ENCODE measurements at regions not wholly inside any gene's neighbourhood (a gene's known extent, or its start where the extent isn't known, plus 50 kb on each side); places are given as distances from the start of the nearest gene placed in this dataset.
"Not testable (repeated sequence)": the region's sequence is repeated elsewhere in the genome, so short reads cannot be mapped to it uniquely, and the experiment has no call there.

DNA sequence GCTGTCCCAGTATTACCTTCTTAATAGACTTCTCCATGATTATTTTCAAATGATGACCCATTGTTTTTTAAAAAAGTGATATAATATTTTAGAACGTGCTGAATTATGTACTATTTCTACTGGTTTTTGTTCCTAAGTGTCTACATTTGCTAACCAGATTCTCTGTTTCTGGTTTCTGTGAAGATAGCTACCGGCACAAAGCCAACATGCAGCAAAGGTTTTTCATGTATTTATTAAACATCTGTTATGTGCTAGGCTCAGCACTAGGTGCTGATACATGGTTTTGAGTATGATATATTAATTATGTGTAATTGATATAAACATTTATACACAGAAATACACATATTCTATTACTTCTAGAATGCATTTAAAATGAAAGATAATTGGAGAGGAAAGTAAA, 1035.6 kb downstream of the PCDH17 start:
- Histone ChIP-seq H3K27ac (ENCODE audit: low read depth in 2 of 2, low read length in 1 of 2) (no peak overlapping the region), H3K36me3 (ENCODE audit: control insufficient read depth in 2 of 2, insufficient read depth in 2 of 2, low read length in 1 of 2) (no peaks in the 10 kb centered on the region), H3K27me3 (ENCODE audit: control insufficient read depth in 1 of 2, insufficient read depth in 2 of 2, low read length in 2 of 2) (no peaks in the 10 kb centered on the region), H3K4me3 (ENCODE audit: low read depth in 1 of 2, low read length in 2 of 2) (no peak overlapping the region), H3K4me1 (ENCODE audit: control insufficient read depth in 2 of 2, insufficient read depth in 2 of 2, low read length in 1 of 2) (no peaks in the 10 kb centered on the region), H3K9me3 (ENCODE audit: control insufficient read depth in 2 of 2, insufficient read depth in 1 of 2, low read depth in 1 of 2, low read length in 1 of 2) (no peaks in the 10 kb centered on the region)
- 66 to 75% methylated on average over 2 of the region's 2 CpGs for WGBS, 2 donors

DNA sequence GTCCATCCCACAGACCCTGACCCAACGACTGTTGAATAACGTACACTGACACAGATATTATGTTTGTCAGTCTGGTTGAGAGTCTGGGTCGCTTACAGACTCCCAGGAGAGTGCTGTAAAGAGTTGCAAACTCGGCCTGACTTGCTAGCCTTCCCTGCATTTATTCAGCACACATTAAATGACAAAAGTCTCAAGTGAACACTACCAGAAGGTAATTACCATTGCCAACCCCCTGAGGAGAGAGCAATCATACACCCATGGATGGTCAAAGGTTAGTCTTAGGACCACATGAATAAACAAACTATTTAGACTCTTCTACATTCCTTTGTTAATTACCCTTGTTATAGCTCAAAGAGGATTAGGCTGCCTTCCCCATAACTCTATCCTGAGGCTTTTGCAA, 1048.6 kb downstream of the PCDH17 start:
- no peaks in the 10 kb centered on the region for H3K4me1 ChIP-seq (ENCODE audit: control insufficient read depth in 2 of 2, insufficient read depth in 2 of 2, low read length in 1 of 2)
- no peaks in the 10 kb centered on the region for H3K36me3 ChIP-seq (ENCODE audit: control insufficient read depth in 2 of 2, insufficient read depth in 2 of 2, low read length in 1 of 2)
- H3K4me3 ChIP-seq (ENCODE audit: low read depth in 1 of 2, low read length in 2 of 2), result no peak overlapping the region
- WGBS, 2 donors, result 46 to 60% methylated on average over 4 of the region's 4 CpGs
- no peaks in the 10 kb centered on the region for H3K27me3 ChIP-seq (ENCODE audit: control insufficient read depth in 1 of 2, insufficient read depth in 2 of 2, low read length in 2 of 2)
- no peaks in the 10 kb centered on the region for H3K9me3 ChIP-seq (ENCODE audit: control insufficient read depth in 2 of 2, insufficient read depth in 1 of 2, low read depth in 1 of 2, low read length in 1 of 2)
- no peak overlapping the region for H3K27ac ChIP-seq (ENCODE audit: low read depth in 2 of 2, low read length in 1 of 2)

GRCh38 chr13:58682616-58683015, 1051.1 kb downstream of the PCDH17 start:
- 91 to 95% methylated on average over 4 of the region's 4 CpGs for WGBS, 2 donors
- Histone ChIP-seq H3K9me3 (ENCODE audit: control insufficient read depth in 2 of 2, insufficient read depth in 1 of 2, low read depth in 1 of 2, low read length in 1 of 2) (peaks cover 0 to 1% of the 10 kb centered on the region in 2 donors), H3K4me3 (ENCODE audit: low read depth in 1 of 2, low read length in 2 of 2) (no peak overlapping the region), H3K27me3 (ENCODE audit: control insufficient read depth in 1 of 2, insufficient read depth in 2 of 2, low read length in 2 of 2) (no peaks in the 10 kb centered on the region), H3K4me1 (ENCODE audit: control insufficient read depth in 2 of 2, insufficient read depth in 2 of 2, low read length in 1 of 2) (no peaks in the 10 kb centered on the region), H3K36me3 (ENCODE audit: control insufficient read depth in 2 of 2, insufficient read depth in 2 of 2, low read length in 1 of 2) (no peaks in the 10 kb centered on the region), H3K27ac (ENCODE audit: low read depth in 2 of 2, low read length in 1 of 2) (no peak overlapping the region)

DNA sequence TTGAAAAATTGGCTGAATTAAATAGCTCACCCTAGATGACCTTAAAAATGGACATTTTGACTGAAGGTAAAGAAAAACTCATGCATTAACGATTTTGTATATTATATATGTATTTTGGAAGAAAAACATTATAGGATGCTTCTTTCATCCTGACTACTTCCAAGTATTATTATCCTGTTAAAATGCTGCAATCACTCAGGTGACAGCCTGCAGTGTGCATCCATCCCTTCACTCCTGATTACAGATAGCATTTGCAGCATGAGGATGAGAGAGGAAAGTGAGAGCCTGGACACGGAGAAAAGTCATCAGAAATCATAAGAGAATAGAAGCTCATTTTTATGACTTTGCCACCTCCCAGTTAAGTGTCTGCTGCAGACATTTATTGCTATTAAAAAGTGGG, 1055.6 kb downstream of the PCDH17 start:
- Histone ChIP-seq H3K4me3 (ENCODE audit: low read depth in 1 of 2, low read length in 2 of 2) (no peak overlapping the region), H3K4me1 (ENCODE audit: control insufficient read depth in 2 of 2, insufficient read depth in 2 of 2, low read length in 1 of 2) (no peaks in the 10 kb centered on the region), H3K27ac (ENCODE audit: low read depth in 2 of 2, low read length in 1 of 2) (no peak overlapping the region), H3K27me3 (ENCODE audit: control insufficient read depth in 1 of 2, insufficient read depth in 2 of 2, low read length in 2 of 2) (no peaks in the 10 kb centered on the region), H3K9me3 (ENCODE audit: control insufficient read depth in 2 of 2, insufficient read depth in 1 of 2, low read depth in 1 of 2, low read length in 1 of 2) (peaks cover 2 to 6% of the 10 kb centered on the region in 2 donors), H3K36me3 (ENCODE audit: control insufficient read depth in 2 of 2, insufficient read depth in 2 of 2, low read length in 1 of 2) (no peaks in the 10 kb centered on the region)
- 56 to 63% methylated on average over 2 of the region's 2 CpGs for WGBS, 2 donors

DNA sequence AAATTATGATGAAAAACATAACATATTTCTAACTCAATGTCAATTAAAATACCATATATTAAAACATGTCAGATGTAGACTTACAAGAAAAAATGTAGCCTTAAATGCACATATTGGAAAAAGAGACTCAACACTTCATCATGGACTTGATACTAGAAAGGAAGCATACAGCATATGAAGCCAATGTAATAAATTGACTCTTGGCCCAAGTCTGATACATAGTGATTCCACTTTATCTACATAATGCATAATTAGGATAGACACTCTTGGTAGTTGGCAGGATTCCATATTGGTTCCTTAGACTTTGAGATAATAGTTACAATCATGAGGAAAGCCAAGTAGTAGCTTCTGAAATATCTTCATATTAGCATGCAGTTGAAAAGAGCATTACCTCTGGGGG, 1067.0 kb downstream of the PCDH17 start:
- no peak overlapping the region for H3K4me3 ChIP-seq (ENCODE audit: low read depth in 1 of 2, low read length in 2 of 2)
- no peaks in the 10 kb centered on the region for H3K9me3 ChIP-seq (ENCODE audit: control insufficient read depth in 2 of 2, insufficient read depth in 1 of 2, low read depth in 1 of 2, low read length in 1 of 2)
- no peaks in the 10 kb centered on the region for H3K4me1 ChIP-seq (ENCODE audit: control insufficient read depth in 2 of 2, insufficient read depth in 2 of 2, low read length in 1 of 2)
- H3K27ac ChIP-seq (ENCODE audit: low read depth in 2 of 2, low read length in 1 of 2), result no peak overlapping the region
- H3K27me3 ChIP-seq (ENCODE audit: control insufficient read depth in 1 of 2, insufficient read depth in 2 of 2, low read length in 2 of 2), result no peaks in the 10 kb centered on the region
- no peaks in the 10 kb centered on the region for H3K36me3 ChIP-seq (ENCODE audit: control insufficient read depth in 2 of 2, insufficient read depth in 2 of 2, low read length in 1 of 2)

DNA sequence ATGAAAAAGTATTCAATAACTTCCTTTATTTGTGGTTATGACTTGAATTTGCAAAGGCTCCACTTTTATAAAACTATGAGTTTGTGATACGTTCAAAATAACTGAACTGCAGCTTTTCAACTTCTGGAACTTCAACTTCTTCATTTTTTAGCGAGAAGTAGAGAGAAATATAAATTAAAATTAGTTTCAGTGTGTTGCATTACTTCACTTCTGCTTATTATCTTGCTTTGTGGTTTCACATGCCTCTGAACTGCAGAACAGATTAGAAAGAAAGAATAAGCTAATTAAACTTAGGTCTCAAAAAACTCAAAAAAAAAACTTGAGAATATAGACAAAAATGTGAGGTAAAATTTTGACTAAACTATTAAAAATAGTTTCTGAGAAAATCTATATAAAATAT, 1073.4 kb downstream of the PCDH17 start:
- Histone ChIP-seq H3K4me1 (ENCODE audit: control insufficient read depth in 2 of 2, insufficient read depth in 2 of 2, low read length in 1 of 2) (no peaks in the 10 kb centered on the region), H3K9me3 (ENCODE audit: control insufficient read depth in 2 of 2, insufficient read depth in 1 of 2, low read depth in 1 of 2, low read length in 1 of 2) (no peaks in the 10 kb centered on the region), H3K36me3 (ENCODE audit: control insufficient read depth in 2 of 2, insufficient read depth in 2 of 2, low read length in 1 of 2) (no peaks in the 10 kb centered on the region), H3K27me3 (ENCODE audit: control insufficient read depth in 1 of 2, insufficient read depth in 2 of 2, low read length in 2 of 2) (no peaks in the 10 kb centered on the region), H3K27ac (ENCODE audit: low read depth in 2 of 2, low read length in 1 of 2) (no peak overlapping the region), H3K4me3 (ENCODE audit: low read depth in 1 of 2, low read length in 2 of 2) (no peak overlapping the region)
- WGBS, 2 donors, result 58 to 61% methylated on average over 2 of the region's 2 CpGs

- 65 to 75% methylated on average over 2 of the region's 2 CpGs for WGBS, 2 donors
- Histone ChIP-seq H3K27me3 (ENCODE audit: control insufficient read depth in 1 of 2, insufficient read depth in 2 of 2, low read length in 2 of 2) (no peaks in the 10 kb centered on the region), H3K4me3 (ENCODE audit: low read depth in 1 of 2, low read length in 2 of 2) (no peak overlapping the region), H3K27ac (ENCODE audit: low read depth in 2 of 2, low read length in 1 of 2) (no peak overlapping the region), H3K9me3 (ENCODE audit: control insufficient read depth in 2 of 2, insufficient read depth in 1 of 2, low read depth in 1 of 2, low read length in 1 of 2) (no peaks in the 10 kb centered on the region), H3K36me3 (ENCODE audit: control insufficient read depth in 2 of 2, insufficient read depth in 2 of 2, low read length in 1 of 2) (no peaks in the 10 kb centered on the region), H3K4me1 (ENCODE audit: control insufficient read depth in 2 of 2, insufficient read depth in 2 of 2, low read length in 1 of 2) (no peaks in the 10 kb centered on the region)
Measured at GRCh38 chr13:58706421-58706820, 1074.9 kb downstream of the PCDH17 start.

GRCh38 chr13:58712191-58712590, 1080.6 kb downstream of the PCDH17 start:
- Histone ChIP-seq H3K4me1 (ENCODE audit: control insufficient read depth in 2 of 2, insufficient read depth in 2 of 2, low read length in 1 of 2) (no peaks in the 10 kb centered on the region), H3K4me3 (ENCODE audit: low read depth in 1 of 2, low read length in 2 of 2) (no peak overlapping the region), H3K36me3 (ENCODE audit: control insufficient read depth in 2 of 2, insufficient read depth in 2 of 2, low read length in 1 of 2) (no peaks in the 10 kb centered on the region), H3K27ac (ENCODE audit: low read depth in 2 of 2, low read length in 1 of 2) (no peak overlapping the region), H3K27me3 (ENCODE audit: control insufficient read depth in 1 of 2, insufficient read depth in 2 of 2, low read length in 2 of 2) (no peaks in the 10 kb centered on the region), H3K9me3 (ENCODE audit: control insufficient read depth in 2 of 2, insufficient read depth in 1 of 2, low read depth in 1 of 2, low read length in 1 of 2) (no peaks in the 10 kb centered on the region)
- 84 to 85% methylated on average over 8 of the region's 8 CpGs for whole genome bisulfite sequencing, 2 donors

DNA sequence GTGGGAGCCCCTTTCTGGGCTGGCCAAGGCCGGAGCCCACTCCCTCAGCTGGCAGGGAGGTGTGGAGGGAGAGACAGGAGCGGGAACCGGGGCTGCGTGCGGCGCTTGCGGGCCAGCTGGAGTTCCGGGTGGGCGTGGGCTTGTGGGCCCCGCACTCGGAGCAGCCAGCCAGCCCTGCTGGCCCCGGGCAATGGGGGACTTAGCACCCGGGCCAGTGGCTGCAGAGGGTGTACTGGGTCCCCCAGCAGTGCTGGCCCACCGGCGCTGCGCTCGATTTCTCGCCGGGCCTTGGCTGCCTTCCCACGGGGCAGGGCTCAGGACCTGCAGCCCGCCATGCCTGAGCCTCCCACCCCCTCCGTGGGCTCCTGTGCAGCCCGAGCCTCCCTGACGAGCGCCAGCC, 1082.5 kb downstream of the PCDH17 start:
- H3K9me3 ChIP-seq (ENCODE audit: control insufficient read depth in 2 of 2, insufficient read depth in 1 of 2, low read depth in 1 of 2, low read length in 1 of 2); H3K27me3 ChIP-seq (ENCODE audit: control insufficient read depth in 1 of 2, insufficient read depth in 2 of 2, low read length in 2 of 2); H3K36me3 ChIP-seq (ENCODE audit: control insufficient read depth in 2 of 2, insufficient read depth in 2 of 2, low read length in 1 of 2); H3K4me1 ChIP-seq (ENCODE audit: control insufficient read depth in 2 of 2, insufficient read depth in 2 of 2, low read length in 1 of 2); H3K27ac ChIP-seq (ENCODE audit: low read depth in 2 of 2, low read length in 1 of 2); H3K4me3 ChIP-seq (ENCODE audit: low read depth in 1 of 2, low read length in 2 of 2): not testable (repeated sequence)
- WGBS, 2 donors, result 90 to 93% methylated on average over 16 to 25 of the region's 25 CpGs

DNA sequence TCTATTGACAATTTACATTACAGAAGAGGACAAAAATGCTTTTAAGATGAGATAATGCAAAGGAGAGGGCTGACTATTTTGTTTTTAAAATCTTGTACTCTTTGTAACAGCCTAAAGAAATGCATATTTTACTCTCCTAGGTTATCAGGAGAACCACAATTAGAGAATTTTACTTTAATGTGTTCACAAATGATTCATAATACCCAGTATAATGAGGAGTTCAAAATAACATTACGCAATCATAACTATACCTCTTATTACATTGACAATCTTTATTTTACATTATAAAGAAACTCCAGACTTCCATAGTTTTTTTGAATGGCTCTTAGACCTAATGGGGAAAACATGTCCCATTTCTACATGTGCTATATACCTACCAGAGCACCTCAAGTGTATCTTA, 1089.7 kb downstream of the PCDH17 start:
- H3K4me3 ChIP-seq (ENCODE audit: low read depth in 1 of 2, low read length in 2 of 2), result no peak overlapping the region
- no peak overlapping the region for H3K27ac ChIP-seq (ENCODE audit: low read depth in 2 of 2, low read length in 1 of 2)
- no peaks in the 10 kb centered on the region for H3K4me1 ChIP-seq (ENCODE audit: control insufficient read depth in 2 of 2, insufficient read depth in 2 of 2, low read length in 1 of 2)
- H3K27me3 ChIP-seq (ENCODE audit: control insufficient read depth in 1 of 2, insufficient read depth in 2 of 2, low read length in 2 of 2), result no peaks in the 10 kb centered on the region
- peaks cover 0 to 2% of the 10 kb centered on the region in 2 donors for H3K9me3 ChIP-seq (ENCODE audit: control insufficient read depth in 2 of 2, insufficient read depth in 1 of 2, low read depth in 1 of 2, low read length in 1 of 2)
- WGBS, 2 donors, result 95 to 97% methylated on average over 1 of the region's 1 CpG
- H3K36me3 ChIP-seq (ENCODE audit: control insufficient read depth in 2 of 2, insufficient read depth in 2 of 2, low read length in 1 of 2), result no peaks in the 10 kb centered on the region

Data from esophagus (tissue), 2 donors.